ENCODE measurements at regions not wholly inside any gene's neighbourhood (a gene's known extent, or its start where the extent isn't known, plus 50 kb on each side); places are given as distances from the start of the nearest gene placed in this dataset.

DNA sequence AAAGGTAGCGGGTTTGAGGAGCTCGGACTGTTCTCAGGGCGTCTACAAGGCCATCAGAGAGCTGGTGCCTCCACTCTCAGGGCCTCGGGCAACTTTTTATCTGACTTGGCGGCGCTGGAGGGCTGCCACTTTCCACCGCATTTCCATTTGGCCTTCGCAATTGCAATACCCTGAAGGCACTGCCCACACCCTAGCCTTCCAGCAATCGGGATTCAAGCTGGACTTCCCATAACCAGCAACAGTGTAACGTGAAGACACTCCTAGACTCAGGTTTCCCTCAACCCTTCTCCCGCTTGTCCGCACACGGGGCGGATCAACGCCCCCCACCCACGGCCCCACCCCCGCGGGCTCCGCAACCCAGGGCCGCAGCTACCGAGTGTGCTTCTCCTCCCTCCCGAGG is 50.2 kb upstream of the BCOR start:
- TF ChIP-seq FOXM1 (IDR thresholded peaks at IDR 0.05; ENCODE audit: low read depth), result no peak
- TF ChIP-seq, protein P1, sequence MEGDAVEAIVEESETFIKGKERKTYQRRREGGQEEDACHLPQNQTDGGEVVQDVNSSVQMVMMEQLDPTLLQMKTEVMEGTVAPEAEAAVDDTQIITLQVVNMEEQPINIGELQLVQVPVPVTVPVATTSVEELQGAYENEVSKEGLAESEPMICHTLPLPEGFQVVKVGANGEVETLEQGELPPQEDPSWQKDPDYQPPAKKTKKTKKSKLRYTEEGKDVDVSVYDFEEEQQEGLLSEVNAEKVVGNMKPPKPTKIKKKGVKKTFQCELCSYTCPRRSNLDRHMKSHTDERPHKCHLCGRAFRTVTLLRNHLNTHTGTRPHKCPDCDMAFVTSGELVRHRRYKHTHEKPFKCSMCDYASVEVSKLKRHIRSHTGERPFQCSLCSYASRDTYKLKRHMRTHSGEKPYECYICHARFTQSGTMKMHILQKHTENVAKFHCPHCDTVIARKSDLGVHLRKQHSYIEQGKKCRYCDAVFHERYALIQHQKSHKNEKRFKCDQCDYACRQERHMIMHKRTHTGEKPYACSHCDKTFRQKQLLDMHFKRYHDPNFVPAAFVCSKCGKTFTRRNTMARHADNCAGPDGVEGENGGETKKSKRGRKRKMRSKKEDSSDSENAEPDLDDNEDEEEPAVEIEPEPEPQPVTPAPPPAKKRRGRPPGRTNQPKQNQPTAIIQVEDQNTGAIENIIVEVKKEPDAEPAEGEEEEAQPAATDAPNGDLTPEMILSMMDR (IDR thresholded peaks at IDR 0.05), result no peak

Data from SK-N-SH (cell line).